ENCODE measurements at regions not wholly inside any gene's neighbourhood (a gene's known extent, or its start where the extent isn't known, plus 50 kb on each side); places are given as distances from the start of the nearest gene placed in this dataset.

DNA sequence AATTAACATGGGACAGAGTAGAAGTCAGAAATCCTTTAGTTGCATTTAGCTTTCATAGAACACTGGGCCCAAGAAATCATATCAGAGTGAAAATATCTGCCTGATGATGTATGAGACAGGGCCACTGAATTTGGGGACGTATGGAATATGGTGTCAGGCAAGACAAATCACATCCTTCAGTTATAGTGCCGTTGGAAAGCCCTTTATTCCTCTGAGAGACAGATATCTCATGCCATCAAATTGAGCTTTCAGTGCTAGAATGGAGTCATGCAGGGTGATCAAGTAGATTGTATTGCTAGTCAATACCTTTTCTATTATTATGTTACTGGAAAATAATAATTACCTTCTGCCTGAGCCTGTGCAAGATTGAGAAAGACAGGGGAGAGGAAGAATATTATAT is 398.2 kb upstream of the RARB start:
- Histone ChIP-seq H3K36me3 (replicated peaks; ENCODE audit: insufficient read depth, low read length) (no peaks in the 10 kb centered on the region), H3K4me2 (ENCODE audit: low read depth, low read length) (no peak overlapping the region), H3K9me2 (replicated peaks; ENCODE audit: insufficient read depth, low read length) (no peaks in the 10 kb centered on the region), H3K4me1 (ENCODE audit: low read length) (no peaks in the 10 kb centered on the region), H3K4me3 (ENCODE audit: low read length) (no peak overlapping the region), H3K9me3 (replicated peaks; ENCODE audit: insufficient read depth, low read length) (no peaks in the 10 kb centered on the region), H2AFZ (ENCODE audit: low read length) (no peak overlapping the region), H3K27ac (ENCODE audit: low read length) (no peak overlapping the region), H3K9ac (ENCODE audit: low read length) (no peak overlapping the region), H3K27me3 (replicated peaks; ENCODE audit: insufficient read depth, low read length) (no peaks in the 10 kb centered on the region), H3F3A (ENCODE audit: insufficient read depth, low read length) (no peaks in the 10 kb centered on the region), H4K20me1 (ENCODE audit: insufficient read depth, low read length) (no peaks in the 10 kb centered on the region), H3K79me2 (ENCODE audit: low read length) (no peaks in the 10 kb centered on the region)
- no peak for DNase-seq
- TF ChIP-seq EZH2 (optimal IDR thresholded peaks at IDR 0.05; ENCODE audit: low read depth, low read length) (no peak), EZH2phosphoT487 (IDR thresholded peaks at IDR 0.05; ENCODE audit: low read length) (no peak)
- TF ChIP-seq, protein P1, sequence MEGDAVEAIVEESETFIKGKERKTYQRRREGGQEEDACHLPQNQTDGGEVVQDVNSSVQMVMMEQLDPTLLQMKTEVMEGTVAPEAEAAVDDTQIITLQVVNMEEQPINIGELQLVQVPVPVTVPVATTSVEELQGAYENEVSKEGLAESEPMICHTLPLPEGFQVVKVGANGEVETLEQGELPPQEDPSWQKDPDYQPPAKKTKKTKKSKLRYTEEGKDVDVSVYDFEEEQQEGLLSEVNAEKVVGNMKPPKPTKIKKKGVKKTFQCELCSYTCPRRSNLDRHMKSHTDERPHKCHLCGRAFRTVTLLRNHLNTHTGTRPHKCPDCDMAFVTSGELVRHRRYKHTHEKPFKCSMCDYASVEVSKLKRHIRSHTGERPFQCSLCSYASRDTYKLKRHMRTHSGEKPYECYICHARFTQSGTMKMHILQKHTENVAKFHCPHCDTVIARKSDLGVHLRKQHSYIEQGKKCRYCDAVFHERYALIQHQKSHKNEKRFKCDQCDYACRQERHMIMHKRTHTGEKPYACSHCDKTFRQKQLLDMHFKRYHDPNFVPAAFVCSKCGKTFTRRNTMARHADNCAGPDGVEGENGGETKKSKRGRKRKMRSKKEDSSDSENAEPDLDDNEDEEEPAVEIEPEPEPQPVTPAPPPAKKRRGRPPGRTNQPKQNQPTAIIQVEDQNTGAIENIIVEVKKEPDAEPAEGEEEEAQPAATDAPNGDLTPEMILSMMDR (IDR thresholded peaks at IDR 0.05; ENCODE audit: low read length), result no peak

DNA sequence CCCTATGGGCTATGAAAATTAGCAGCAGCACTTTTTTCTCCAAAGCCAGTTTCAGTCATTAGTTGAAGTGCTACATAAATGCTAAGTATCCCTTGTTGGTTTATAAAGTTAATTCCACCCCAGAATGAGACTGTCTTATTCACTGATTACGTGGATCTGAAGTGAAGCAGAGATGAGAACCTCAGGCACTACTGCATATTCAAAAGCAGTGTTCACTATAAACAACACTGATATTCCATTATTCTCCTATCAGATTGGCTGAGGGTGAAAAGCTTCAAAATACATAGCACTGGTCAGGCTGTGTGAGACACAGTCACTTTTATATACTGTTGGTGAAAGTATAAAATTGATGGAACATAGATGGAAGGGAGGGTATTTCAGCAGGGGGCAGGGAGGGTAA is 395.7 kb upstream of the RARB start:
- Histone ChIP-seq H3K9ac (ENCODE audit: low read length) (no peak overlapping the region), H4K20me1 (ENCODE audit: insufficient read depth, low read length) (no peaks in the 10 kb centered on the region), H3K79me2 (ENCODE audit: low read length) (no peaks in the 10 kb centered on the region), H3K9me3 (replicated peaks; ENCODE audit: insufficient read depth, low read length) (no peaks in the 10 kb centered on the region), H2AFZ (ENCODE audit: low read length) (no peak overlapping the region), H3K4me1 (ENCODE audit: low read length) (no peaks in the 10 kb centered on the region), H3K27me3 (replicated peaks; ENCODE audit: insufficient read depth, low read length) (no peaks in the 10 kb centered on the region), H3K27ac (ENCODE audit: low read length) (no peak overlapping the region), H3K4me3 (ENCODE audit: low read length) (no peak overlapping the region), H3K36me3 (replicated peaks; ENCODE audit: insufficient read depth, low read length) (no peaks in the 10 kb centered on the region), H3K9me2 (replicated peaks; ENCODE audit: insufficient read depth, low read length) (no peaks in the 10 kb centered on the region), H3F3A (ENCODE audit: insufficient read depth, low read length) (no peaks in the 10 kb centered on the region), H3K4me2 (ENCODE audit: low read depth, low read length) (no peak overlapping the region)
- TF ChIP-seq EZH2 (optimal IDR thresholded peaks at IDR 0.05; ENCODE audit: low read depth, low read length) (no peak), EZH2phosphoT487 (IDR thresholded peaks at IDR 0.05; ENCODE audit: low read length) (no peak)
- TF ChIP-seq, protein P1 (IDR thresholded peaks at IDR 0.05; ENCODE audit: low read length), result no peak
- DNase-seq, result no peak

DNA sequence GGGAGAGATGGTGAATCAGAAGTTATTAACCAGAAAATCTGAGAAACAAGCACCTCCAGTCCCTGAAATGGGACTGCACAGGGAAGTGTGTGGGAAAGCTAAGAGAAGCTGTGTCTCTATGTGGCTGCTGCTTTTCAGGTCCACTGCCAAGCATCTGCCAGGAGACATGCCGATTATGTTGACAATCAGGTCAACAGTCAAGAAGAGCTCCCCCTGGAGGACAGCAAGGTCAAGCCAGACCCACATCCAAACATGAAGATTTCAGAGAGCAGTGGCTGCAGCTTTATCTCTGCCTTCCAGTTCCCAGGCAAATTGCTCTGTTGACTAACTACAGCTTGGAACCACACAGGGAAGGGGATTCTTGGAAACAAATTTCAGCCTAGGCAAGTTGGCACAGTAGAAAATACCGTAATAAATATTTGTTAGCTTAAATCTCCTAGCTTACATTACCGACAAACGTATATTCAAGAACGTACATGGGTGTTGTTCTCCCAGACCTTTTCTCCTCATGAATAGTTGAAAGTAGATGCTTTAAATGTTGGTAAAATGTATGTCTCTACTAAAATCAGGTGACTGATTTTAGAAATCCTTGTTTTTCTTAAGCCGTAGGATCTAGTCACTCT is 394.5 kb upstream of the RARB start:
- H3K4me1 ChIP-seq (ENCODE audit: low read length), result no peaks in the 10 kb centered on the region
- H2AFZ ChIP-seq (ENCODE audit: low read length), result no peak overlapping the region
- H3K36me3 ChIP-seq (replicated peaks; ENCODE audit: insufficient read depth, low read length), result no peaks in the 10 kb centered on the region
- no peaks in the 10 kb centered on the region for H3K27me3 ChIP-seq (replicated peaks; ENCODE audit: insufficient read depth, low read length)
- no peak overlapping the region for H3K9ac ChIP-seq (ENCODE audit: low read length)
- DNase-seq, result peak; percentile 52
- TF ChIP-seq EZH2phosphoT487 (IDR thresholded peaks at IDR 0.05; ENCODE audit: low read length), result no peak
- TF ChIP-seq, protein P1 (IDR thresholded peaks at IDR 0.05; ENCODE audit: low read length), result peak; percentile 44
- no peaks in the 10 kb centered on the region for H3K9me2 ChIP-seq (replicated peaks; ENCODE audit: insufficient read depth, low read length)
- no peaks in the 10 kb centered on the region for H4K20me1 ChIP-seq (ENCODE audit: insufficient read depth, low read length)
- no peak overlapping the region for H3K4me2 ChIP-seq (ENCODE audit: low read depth, low read length)
- no peaks in the 10 kb centered on the region for H3K9me3 ChIP-seq (replicated peaks; ENCODE audit: insufficient read depth, low read length)
- H3F3A ChIP-seq (ENCODE audit: insufficient read depth, low read length), result no peaks in the 10 kb centered on the region
- H3K79me2 ChIP-seq (ENCODE audit: low read length), result no peaks in the 10 kb centered on the region
- H3K4me3 ChIP-seq (ENCODE audit: low read length), result no peak overlapping the region
- H3K27ac ChIP-seq (ENCODE audit: low read length), result no peak overlapping the region
